OCI-LY3 (cell line): ENCODE measurements at regions not wholly inside any gene's neighbourhood (a gene's known extent, or its start where the extent isn't known, plus 50 kb on each side); places are given as distances from the start of the nearest gene placed in this dataset.

Source experiments
- H2AFZ ChIP-seq: fragments of 200-600, 300-600 bp; shearing (Covaris generic); 2 replicates; pipeline ENCODE4 v1.6.0; 2014; ENCODE audit warnings: antibody characterized with exemption, low read depth, low read length
- H3K27ac ChIP-seq: fragments of 200-600, 300-600 bp; sonication (generic); 2 replicates; pipeline ENCODE4 v1.5.1; 2014; ENCODE audit warnings: mild to moderate bottlenecking, low read length, moderate library complexity, mixed read lengths
- H3K27me3 ChIP-seq: fragments of 200-600, 300-600 bp; sonication (generic); 2 replicates; pipeline ENCODE4 v1.6.1; 2014; ENCODE audit warnings: low read depth, low read length, mixed read lengths
- H3K36me3 ChIP-seq: fragments of 200-600, 300-600 bp; sonication (generic); replicated peaks from 2 replicates; pipeline ENCODE3; 2014; ENCODE audit warnings: low read depth, low read length, mixed read lengths
- H3K4me1 ChIP-seq: fragments of 300-600, 200-600 bp; sonication (generic); 2 replicates; pipeline ENCODE4 v1.6.1; 2014; ENCODE audit warnings: low read length, mixed read lengths
- H3K4me2 ChIP-seq: fragments of 200-600, 300-600 bp; sonication (generic); 2 replicates; pipeline ENCODE4 v1.6.1; 2014; ENCODE audit warnings: low read length, mixed read lengths
- H3K4me3 ChIP-seq: fragments of 300-600, 200-600 bp; sonication (generic); 2 replicates; pipeline ENCODE4 v1.5.1; 2014; ENCODE audit warnings: antibody characterized with exemption, mild to moderate bottlenecking, low read length, moderate library complexity
- H3K79me2 ChIP-seq: fragments of 300-600, 200-600 bp; shearing (Covaris generic); 2 replicates; pipeline ENCODE4 v1.6.1; 2014; ENCODE audit warnings: mild to moderate bottlenecking, low read length, mixed read lengths
- H3K9ac ChIP-seq: fragments of 300-600, 200-600 bp; shearing (Covaris generic); 2 replicates; pipeline ENCODE4 v1.6.0; 2014; ENCODE audit warnings: mild to moderate bottlenecking, low read length, moderate library complexity
- H3K9me3 ChIP-seq: fragments of 200-600, 300-600 bp; shearing (Covaris generic); 2 replicates; pipeline ENCODE4 v1.6.1; 2014; ENCODE audit warnings: low read length, mixed read lengths; ENCODE audit not compliant: insufficient read depth
- H4K20me1 ChIP-seq: fragments of 200-600, 300-600 bp; sonication (generic); 2 replicates; pipeline ENCODE4 v1.6.1; 2016; ENCODE audit warnings: low read length, mixed read lengths; ENCODE audit not compliant: insufficient read depth
- CTCF ChIP-seq: fragments of 200-600, 300-600 bp; sonication (generic); IDR thresholded peaks from 2 replicates; pipeline ENCODE4 v1.5.1; 2014; ENCODE audit warnings: antibody characterized with exemption, low read length, low read depth
- EZH2phosphoT487 ChIP-seq: fragments of 200-600 bp; shearing (Covaris generic); IDR thresholded peaks from 2 replicates; pipeline ENCODE4 v1.6.1; 2018; ENCODE audit warnings: antibody characterized with exemption, mixed run types, low read depth

GRCh38 chr7:115088893-115089292, 167.0 kb downstream of the MDFIC start:
- no peak overlapping the region for H3K9ac ChIP-seq
- H3K79me2 ChIP-seq = no peaks in the 10 kb centered on the region
- no peak overlapping the region for H3K4me2 ChIP-seq
- H3K36me3 ChIP-seq = no peaks in the 10 kb centered on the region
- no peak for TF ChIP-seq CTCF
- no peak for TF ChIP-seq EZH2phosphoT487
- no peak overlapping the region for H3K4me3 ChIP-seq
- H4K20me1 ChIP-seq = no peaks in the 10 kb centered on the region
- peak overlapping the region; percentile 47; the same call in 1 of the 2 replicates for H2AFZ ChIP-seq
- no peak overlapping the region for H3K27ac ChIP-seq
- H3K9me3 ChIP-seq = no peaks in the 10 kb centered on the region
- H3K27me3 ChIP-seq = no peaks in the 10 kb centered on the region
- no peaks in the 10 kb centered on the region for H3K4me1 ChIP-seq

- Histone ChIP-seq H3K27me3 (no peaks in the 10 kb centered on the region), H3K27ac (no peak overlapping the region), H3K9ac (no peak overlapping the region), H3K4me1 (no peaks in the 10 kb centered on the region), H3K4me2 (no peak overlapping the region), H4K20me1 (no peaks in the 10 kb centered on the region), H3K9me3 (no peaks in the 10 kb centered on the region), H3K36me3 (no peaks in the 10 kb centered on the region), H3K79me2 (no peaks in the 10 kb centered on the region), H3K4me3 (no peak overlapping the region), H2AFZ (no peak overlapping the region)
- TF ChIP-seq CTCF = no peak
- no peak for TF ChIP-seq EZH2phosphoT487
Measured at GRCh38 chr7:115087437-115087836, 165.5 kb downstream of the MDFIC start.

- TF ChIP-seq CTCF (peak; percentile 29), EZH2phosphoT487 (no peak)
- Histone ChIP-seq H3K36me3 (no peaks in the 10 kb centered on the region), H3K4me3 (no peak overlapping the region), H3K27ac (no peak overlapping the region), H3K27me3 (no peaks in the 10 kb centered on the region), H3K9ac (no peak overlapping the region), H4K20me1 (no peaks in the 10 kb centered on the region), H3K4me1 (no peaks in the 10 kb centered on the region), H3K9me3 (no peaks in the 10 kb centered on the region), H3K79me2 (no peaks in the 10 kb centered on the region), H2AFZ (no peak overlapping the region), H3K4me2 (no peak overlapping the region)
Measured at GRCh38 chr7:115086146-115086841, 164.4 kb downstream of the MDFIC start.

GRCh38 chr7:115085421-115085820, 163.5 kb downstream of the MDFIC start:
- H3K4me3 ChIP-seq = no peak overlapping the region
- no peaks in the 10 kb centered on the region for H3K36me3 ChIP-seq
- no peaks in the 10 kb centered on the region for H4K20me1 ChIP-seq
- H3K79me2 ChIP-seq = no peaks in the 10 kb centered on the region
- no peaks in the 10 kb centered on the region for H3K27me3 ChIP-seq
- H2AFZ ChIP-seq = no peak overlapping the region
- H3K4me1 ChIP-seq = no peaks in the 10 kb centered on the region
- H3K27ac ChIP-seq = no peak overlapping the region
- H3K4me2 ChIP-seq = no peak overlapping the region
- TF ChIP-seq EZH2phosphoT487 (no peak), CTCF (no peak)
- no peak overlapping the region for H3K9ac ChIP-seq
- H3K9me3 ChIP-seq = no peaks in the 10 kb centered on the region
